HG03342 (cell line): ENCODE measurements at regions not wholly inside any gene's neighbourhood (a gene's known extent, or its start where the extent isn't known, plus 50 kb on each side); places are given as distances from the start of the nearest gene placed in this dataset.
"Not testable (repeated sequence)": the region's sequence is repeated elsewhere in the genome, so short reads cannot be mapped to it uniquely, and the experiment has no call there.

Experiments
- ATAC-seq: cut with Tn5 transposase; IDR thresholded peaks from one replicate; pipeline ENCODE4 v1.9.1; 2021; ENCODE audit warnings: mild to moderate bottlenecking, moderate library complexity; ENCODE audit not compliant: unreplicated experiment

DNA sequence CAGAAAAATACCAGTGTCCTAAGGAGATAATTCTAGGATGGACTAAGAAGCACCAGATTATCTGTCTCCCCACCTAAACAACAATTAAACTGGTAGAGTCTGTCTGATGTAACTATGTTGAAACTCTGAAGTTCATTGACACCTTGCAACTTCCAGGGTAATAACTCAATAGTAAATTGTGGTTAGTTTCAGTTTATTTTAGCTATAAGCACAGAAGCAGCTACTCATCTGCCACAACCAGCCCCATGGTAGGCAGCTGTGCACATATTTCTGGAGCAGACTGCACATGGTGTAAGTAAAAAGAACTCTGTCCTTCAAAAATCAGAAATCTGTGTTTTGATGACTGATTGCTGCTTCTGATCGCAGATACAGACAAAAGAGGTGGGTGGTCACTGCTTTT lies 852.1 kb downstream of the CDH11 start:
- no peak for ATAC-seq

DNA sequence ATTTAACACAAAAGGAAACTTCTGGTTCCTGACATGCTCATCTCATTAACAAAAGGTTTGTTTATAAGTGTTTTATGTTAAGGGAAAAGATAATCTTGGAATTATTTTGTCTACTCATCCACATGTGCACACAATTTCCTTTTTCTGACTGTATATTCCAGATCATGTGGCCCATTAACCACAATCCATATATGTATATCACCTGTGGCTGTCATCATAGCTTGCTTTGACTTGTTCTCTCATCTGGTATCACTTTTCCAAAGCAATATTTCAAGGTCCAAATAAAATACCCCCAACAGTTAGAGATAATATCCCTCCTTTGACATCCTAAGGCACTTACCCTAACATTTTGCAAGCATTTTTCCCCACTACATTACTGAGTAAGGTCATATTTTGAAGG lies 856.1 kb downstream of the CDH11 start:
- no peak for ATAC-seq

- ATAC-seq = not testable (repeated sequence)
Measured at GRCh38 chr16:64260631-64261401, 861.0 kb downstream of the CDH11 start.

DNA sequence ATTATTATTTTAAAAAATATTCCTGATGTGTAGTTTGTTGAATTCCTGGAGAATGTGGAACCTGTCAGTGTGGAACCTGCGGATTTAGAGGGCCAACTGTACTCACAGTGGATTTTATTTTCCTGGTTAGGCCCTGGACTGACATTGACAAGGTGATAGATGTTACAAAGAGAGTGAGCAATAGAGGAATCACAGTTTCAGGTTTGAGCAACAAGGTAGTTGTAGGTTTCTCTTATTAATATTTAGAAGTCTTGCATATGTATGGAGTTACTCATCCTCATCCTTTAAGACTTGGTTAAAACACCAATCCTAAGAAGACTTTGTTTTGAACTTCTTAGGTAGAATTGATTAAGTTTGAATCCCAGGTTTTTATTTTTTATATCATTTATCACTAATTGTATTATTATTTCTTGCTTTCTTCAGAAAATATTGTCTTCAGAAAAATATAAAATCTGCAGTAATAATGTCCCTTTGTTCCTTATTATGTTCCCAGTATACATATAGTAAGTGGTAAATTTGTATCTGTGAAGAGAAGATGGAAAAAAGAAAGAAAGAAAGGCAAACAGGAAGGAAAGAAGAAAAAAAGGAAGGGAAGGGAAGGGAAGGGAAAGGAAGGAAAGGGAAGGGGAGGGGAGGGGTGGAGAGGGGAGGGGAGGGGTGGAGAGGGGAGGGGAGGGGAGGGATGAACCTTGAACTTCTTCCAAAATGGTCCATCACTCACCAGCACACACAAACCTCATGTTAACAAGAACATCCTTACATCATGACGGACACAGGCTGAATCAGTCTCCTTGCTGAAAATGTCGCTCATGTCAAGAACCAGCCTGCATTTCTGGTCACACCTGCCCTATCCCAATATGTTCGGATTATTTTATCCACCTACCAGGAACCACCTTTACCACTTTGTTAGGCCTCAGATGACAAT lies 867.2 kb downstream of the CDH11 start:
- ATAC-seq = no peak

- ATAC-seq = no peak
Measured at GRCh38 chr16:64253525-64253924, 868.3 kb downstream of the CDH11 start.

DNA sequence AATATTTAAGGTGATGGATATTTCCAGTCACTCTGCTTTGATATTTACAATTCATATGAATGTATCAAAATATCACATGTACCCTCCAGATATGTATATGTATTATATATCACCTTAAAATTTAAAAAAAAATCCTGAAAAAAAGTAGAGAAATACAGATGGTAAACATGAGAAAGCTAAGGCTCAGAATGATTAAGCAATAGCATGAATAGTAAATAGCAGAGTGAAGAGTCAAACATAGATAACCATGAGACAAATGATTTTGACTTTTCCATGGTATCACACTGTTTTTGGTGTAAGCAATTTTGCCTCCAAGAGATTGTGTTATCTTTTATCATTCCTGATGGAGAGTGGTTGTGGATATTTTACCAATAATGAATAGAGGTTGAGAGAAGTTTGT lies 868.8 kb downstream of the CDH11 start:
- no peak for ATAC-seq

DNA sequence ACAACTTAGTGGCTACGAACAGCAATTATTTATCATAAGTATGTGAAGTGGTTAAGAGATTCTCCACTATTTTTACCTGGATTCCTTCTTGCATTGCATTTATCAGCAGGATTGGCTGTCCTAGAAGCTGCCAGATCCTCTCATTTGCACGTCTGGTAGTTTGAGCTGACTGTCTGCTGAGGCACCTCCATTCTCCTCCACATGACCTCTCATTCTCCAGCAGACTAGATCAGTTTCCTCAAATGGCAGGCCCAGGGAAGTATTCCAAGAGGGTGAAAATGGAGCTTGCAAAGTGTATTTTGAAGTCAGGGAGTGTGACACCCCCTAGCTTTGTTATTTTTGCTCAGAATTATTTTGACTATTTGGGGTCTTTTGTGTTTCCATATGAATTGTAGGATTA lies 870.1 kb downstream of the CDH11 start:
- no peak for ATAC-seq

DNA sequence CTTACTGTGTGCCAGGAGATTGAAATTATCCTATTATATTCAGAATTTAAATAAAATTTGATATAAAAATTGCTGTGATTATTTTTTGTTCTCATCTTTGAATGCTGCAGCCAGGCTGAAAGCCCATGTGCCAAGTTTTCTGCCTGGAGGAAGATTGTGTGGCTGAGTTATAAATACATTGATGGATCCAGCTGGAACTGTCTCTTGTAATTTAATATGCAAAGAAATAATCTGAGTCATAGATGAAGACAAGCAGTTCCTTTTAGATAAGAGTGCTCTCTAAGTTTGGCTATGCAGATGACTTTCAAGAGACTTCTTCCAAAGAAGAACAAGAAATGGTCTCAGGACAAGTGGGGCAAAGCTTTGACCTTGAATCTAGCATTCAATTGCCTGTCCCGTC lies 871.0 kb downstream of the CDH11 start:
- no peak for ATAC-seq

- no peak for ATAC-seq
Measured at GRCh38 chr16:64242492-64242891, 879.4 kb downstream of the CDH11 start.

DNA sequence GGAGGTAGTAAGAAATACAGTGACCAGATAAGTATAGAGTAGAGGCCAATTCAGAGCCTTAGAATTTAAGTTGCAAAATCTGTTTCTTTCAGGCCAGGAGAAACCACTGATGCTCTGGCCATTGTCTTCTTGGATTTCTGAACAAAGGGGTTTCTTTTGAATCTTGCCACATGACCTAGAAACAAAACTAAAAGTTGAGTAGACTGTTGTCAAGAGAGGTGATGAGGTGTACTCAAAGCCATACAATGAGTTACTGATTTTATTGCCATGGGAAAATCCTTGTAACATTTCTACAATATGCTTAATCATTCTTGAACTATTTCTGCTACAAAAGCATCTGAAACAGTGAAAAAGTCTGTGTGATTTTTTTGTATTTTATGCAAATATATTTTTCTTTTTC lies 881.3 kb downstream of the CDH11 start:
- ATAC-seq = no peak

- no peak for ATAC-seq
Measured at GRCh38 chr16:64238571-64238970, 883.3 kb downstream of the CDH11 start.

DNA sequence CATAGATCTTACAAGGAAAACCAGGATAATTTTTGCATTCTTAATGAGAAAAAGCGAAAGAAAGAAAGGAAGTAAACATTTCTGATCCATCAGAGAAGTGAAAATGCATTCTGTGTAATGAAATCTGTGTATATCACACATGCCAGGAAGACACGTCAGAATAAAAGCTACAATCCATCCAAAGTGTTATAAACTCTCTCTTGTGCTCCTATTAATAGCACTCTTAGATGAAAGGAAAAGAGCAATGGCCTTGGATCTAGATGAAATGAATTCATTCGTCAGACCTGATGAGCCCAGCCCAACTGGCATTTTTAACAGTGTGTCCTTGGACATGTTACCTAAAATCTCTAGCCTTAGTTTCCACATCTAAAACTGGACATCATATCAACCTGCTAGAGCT lies 885.5 kb downstream of the CDH11 start:
- no peak for ATAC-seq

GRCh38 chr16:64234200-64234599 lies 887.7 kb downstream of the CDH11 start:
- ATAC-seq = no peak

DNA sequence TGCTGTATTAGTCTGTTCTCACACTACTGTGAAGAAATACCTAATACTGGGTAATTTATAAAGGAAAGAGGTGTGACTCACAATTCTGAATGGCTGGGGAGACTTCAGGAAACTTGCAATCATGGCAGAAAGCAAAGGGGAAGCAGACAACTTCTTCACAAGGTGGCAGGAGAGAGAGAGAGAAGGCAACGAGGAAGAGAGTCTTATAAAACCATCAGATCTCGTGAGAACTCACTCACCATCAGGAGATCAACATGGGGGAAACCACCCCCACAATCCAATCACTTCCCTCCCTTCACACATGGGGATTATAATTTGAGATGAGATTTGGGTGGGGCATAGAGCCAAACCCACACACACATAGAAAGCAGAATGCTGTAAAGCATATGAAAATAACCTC lies 896.2 kb downstream of the CDH11 start:
- no peak for ATAC-seq

DNA sequence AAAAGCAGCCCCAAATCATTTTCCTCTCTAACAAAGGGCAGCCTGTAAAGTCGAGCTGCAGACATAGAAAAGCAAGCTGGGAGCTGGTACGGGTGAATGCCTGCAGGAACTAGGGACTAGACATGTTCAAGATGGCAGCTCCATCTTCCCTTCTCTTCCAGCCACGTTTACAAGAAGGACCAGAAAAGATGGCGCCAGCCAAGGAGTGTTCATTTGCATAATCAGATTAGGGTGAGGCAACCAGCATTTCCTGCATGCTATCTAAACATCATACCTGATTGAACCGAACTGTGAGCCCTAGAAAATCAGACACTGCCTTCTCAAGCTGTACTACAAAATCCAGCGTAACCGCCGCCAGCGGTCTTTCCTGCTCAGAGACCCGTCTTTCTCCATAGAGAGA lies 896.8 kb downstream of the CDH11 start:
- ATAC-seq = no peak

- no peak for ATAC-seq
Measured at GRCh38 chr16:64217789-64218535, 903.9 kb downstream of the CDH11 start.

GRCh38 chr16:64215730-64216129 lies 906.1 kb downstream of the CDH11 start:
- ATAC-seq = no peak

DNA sequence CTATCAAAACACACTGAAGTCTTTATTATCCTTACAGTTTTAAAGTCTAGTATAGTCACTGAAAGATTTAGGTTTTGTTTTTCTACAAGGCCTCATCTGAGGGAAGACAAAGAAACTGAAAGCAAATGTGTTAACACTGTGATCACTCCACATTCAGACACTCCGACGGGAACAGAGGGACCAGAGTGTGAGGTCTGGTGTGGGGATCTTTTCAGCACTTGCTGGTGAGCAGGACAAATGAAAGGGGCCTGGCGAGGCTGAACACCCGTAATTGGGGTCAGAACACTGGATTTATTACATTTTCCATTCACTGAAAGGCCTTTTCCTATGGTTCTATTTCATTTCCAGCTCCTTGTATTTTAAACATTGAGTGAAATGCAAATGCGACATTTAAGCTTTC lies 910.5 kb downstream of the CDH11 start:
- no peak for ATAC-seq

GRCh38 chr16:64206862-64207261 lies 915.0 kb downstream of the CDH11 start:
- no peak for ATAC-seq

DNA sequence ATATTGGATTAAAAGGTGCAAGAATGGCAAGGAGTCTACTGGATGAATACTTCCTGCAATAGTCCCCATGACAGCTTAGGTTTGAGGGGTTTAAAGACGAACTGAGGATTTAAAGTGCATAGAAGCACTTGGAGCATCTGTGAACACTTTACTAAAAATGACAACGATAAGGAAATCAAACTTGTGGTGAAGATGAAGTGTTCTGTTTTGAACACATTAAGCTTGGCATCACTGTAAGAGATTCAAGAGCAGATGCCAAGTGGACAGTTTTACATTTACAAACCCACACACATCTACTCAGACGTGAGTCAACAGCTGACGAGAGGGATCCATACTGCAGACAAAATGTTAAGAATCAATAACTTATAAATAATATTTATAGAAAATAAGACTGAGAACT lies 918.7 kb downstream of the CDH11 start:
- no peak for ATAC-seq

- no peak for ATAC-seq
Measured at GRCh38 chr16:64202571-64202970, 919.3 kb downstream of the CDH11 start.
